Brain microvascular endothelial cell (primary cell): ENCODE measurements at regions not wholly inside any gene's neighbourhood (a gene's known extent, or its start where the extent isn't known, plus 50 kb on each side); places are given as distances from the start of the nearest gene placed in this dataset.

Source experiments
- DNase-seq: peaks from one replicate; pipeline ENCODE4 v3.0.0-alpha.2; 2020
- H3K27ac ChIP-seq: fragments of 250-450 bp; sonication (Bioruptor Pico); 2 replicates; pipeline ENCODE4 v1.5.1; 2020; ENCODE audit warnings: mild to moderate bottlenecking, moderate library complexity
- H3K27me3 ChIP-seq: fragments of 250-450 bp; sonication (Bioruptor Pico); replicated peaks from 2 replicates; pipeline ENCODE4 v1.5.1; 2020; ENCODE audit warnings: mild to moderate bottlenecking
- H3K36me3 ChIP-seq: fragments of 250-450 bp; sonication (Bioruptor Pico); replicated peaks from 2 replicates; pipeline ENCODE4 v1.5.1; 2020; ENCODE audit warnings: mild to moderate bottlenecking
- H3K4me3 ChIP-seq: 2 replicates; pipeline ENCODE4 v1.5.1; 2011; ENCODE audit warnings: low read depth, mild to moderate bottlenecking, control low read depth, low read length, moderate library complexity
- CTCF ChIP-seq: IDR thresholded peaks from 2 replicates; pipeline ENCODE4 v1.5.1; 2011; ENCODE audit warnings: low read depth, mild to moderate bottlenecking, moderate library complexity, low read length, control low read depth, inconsistent platforms; ENCODE audit errors: missing control alignments
- in situ Hi-C: cut with HindIII; loops from 2 replicates; pipeline ENCODE4 v1.10.0; 2017; ENCODE audit warnings: low sequenced_read_pairs, low pct_ligation_motif_present

DNA sequence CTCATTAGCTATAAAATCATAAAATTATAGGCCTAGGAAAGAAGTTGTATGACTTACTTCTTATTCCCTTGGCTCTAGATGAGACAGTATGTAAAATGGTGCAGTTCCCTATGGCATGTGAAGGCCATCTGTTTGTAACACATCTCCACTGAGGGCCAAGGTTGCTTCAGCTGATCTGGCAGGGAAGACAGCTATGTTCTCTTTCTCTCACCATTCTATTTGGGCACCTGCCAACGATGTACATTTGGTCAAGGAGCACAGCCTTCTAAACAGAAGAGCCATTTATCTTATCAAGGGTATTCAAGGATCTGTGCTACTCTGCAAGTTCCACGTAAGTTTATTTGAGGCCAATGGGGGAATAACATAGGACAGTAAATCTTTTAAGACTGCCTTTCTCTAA, 129.8 kb upstream of the TOM1L1 start:
- no peaks in the 10 kb centered on the region for H3K36me3 ChIP-seq
- H3K27me3 ChIP-seq: no peaks in the 10 kb centered on the region
- in situ Hi-C loops: no loop called here
- H3K27ac ChIP-seq: no peak overlapping the region
- no peak for DNase-seq
- H3K4me3 ChIP-seq: no peak overlapping the region
- no peak for TF ChIP-seq CTCF

GRCh38 chr17:54771409-54771915, 129.2 kb upstream of the TOM1L1 start:
- H3K27me3 ChIP-seq: no peaks in the 10 kb centered on the region
- in situ Hi-C loops: no loop called here
- no peak overlapping the region for H3K4me3 ChIP-seq
- no peak for TF ChIP-seq CTCF
- no peak for DNase-seq
- no peaks in the 10 kb centered on the region for H3K36me3 ChIP-seq
- no peak overlapping the region for H3K27ac ChIP-seq

DNA sequence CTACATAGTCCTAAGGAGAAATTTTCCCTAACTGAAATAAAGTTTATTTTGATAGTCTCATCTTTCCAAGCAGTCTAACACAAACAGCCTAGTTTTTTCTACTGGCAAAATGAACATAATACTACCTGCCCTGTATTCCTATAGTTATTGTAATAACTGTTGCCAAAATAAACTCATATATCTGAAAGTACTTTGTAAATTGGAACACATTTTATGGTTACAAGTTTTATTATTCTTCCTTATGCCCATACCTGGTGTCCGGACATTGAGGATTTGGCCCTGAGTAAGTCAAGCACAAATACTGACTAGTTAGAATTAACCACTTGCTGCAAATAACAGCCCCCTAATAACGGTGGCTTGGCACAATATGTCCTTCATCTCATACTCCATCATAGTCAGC, 120.4 kb upstream of the TOM1L1 start:
- TF ChIP-seq CTCF: no peak
- H3K27me3 ChIP-seq: no peaks in the 10 kb centered on the region
- DNase-seq: no peak
- H3K36me3 ChIP-seq: no peaks in the 10 kb centered on the region
- H3K27ac ChIP-seq: no peak overlapping the region
- in situ Hi-C loops: no loop called here
- no peak overlapping the region for H3K4me3 ChIP-seq

- H3K36me3 ChIP-seq: no peaks in the 10 kb centered on the region
- DNase-seq: no peak
- H3K27me3 ChIP-seq: no peaks in the 10 kb centered on the region
- no peak overlapping the region for H3K27ac ChIP-seq
- in situ Hi-C loops: no loop called here
- H3K4me3 ChIP-seq: no peak overlapping the region
- no peak for TF ChIP-seq CTCF
Observed at GRCh38 chr17:54781389-54781788, 119.3 kb upstream of the TOM1L1 start.

DNA sequence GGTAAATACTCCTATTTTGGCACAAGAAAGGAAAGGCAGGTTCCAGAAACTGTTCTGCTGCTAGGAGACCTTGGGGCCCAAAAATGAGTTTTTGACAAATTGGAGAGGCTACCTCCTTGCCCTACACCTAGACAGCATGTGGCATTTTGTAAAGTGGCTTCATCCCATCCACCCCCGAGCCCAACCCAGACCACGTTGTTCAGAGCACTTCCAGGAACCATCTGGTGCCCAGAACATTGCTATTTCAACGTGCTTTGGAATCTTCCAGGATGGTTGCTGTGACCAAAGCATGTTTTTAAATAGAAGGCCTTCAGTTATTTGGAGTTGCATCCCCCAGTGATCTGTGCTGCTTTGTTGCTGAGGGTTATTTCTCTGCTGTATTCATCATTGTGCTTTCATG, 116.3 kb upstream of the TOM1L1 start:
- DNase-seq: no peak
- no peak for TF ChIP-seq CTCF
- no peak overlapping the region for H3K27ac ChIP-seq
- H3K36me3 ChIP-seq: no peaks in the 10 kb centered on the region
- in situ Hi-C loops: no loop called here
- H3K4me3 ChIP-seq: no peak overlapping the region
- H3K27me3 ChIP-seq: no peaks in the 10 kb centered on the region

GRCh38 chr17:54785643-54786268, 114.9 kb upstream of the TOM1L1 start:
- no peak for TF ChIP-seq CTCF
- no peaks in the 10 kb centered on the region for H3K36me3 ChIP-seq
- no peaks in the 10 kb centered on the region for H3K27me3 ChIP-seq
- H3K27ac ChIP-seq: no peak overlapping the region
- DNase-seq: no peak
- H3K4me3 ChIP-seq: no peak overlapping the region
- in situ Hi-C loops: no loop called here
